ENCODE measurements at regions not wholly inside any gene's neighbourhood (a gene's known extent, or its start where the extent isn't known, plus 50 kb on each side); places are given as distances from the start of the nearest gene placed in this dataset.
"Not testable (repeated sequence)": the region's sequence is repeated elsewhere in the genome, so short reads cannot be mapped to it uniquely, and the experiment has no call there.

DNA sequence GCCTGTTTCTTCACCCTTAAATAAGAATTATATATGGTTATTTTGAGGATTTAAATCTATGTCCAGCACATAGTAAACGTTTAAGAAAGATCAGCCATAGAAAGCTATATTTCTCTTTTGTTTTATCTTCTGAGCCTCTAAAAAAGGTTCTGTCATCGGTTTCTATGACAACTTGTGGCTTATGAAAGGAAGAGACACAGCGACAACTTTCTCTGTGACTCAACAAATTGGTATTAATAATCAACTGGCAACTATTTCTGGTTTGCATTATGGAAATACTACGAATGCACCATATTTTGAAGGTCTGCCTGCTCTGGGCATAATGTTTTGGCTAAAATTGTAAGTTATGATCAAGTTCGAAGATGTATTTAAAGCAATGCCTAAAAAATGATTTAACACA lies 751.0 kb downstream of the CD109 start:
- TF ChIP-seq, protein P1, sequence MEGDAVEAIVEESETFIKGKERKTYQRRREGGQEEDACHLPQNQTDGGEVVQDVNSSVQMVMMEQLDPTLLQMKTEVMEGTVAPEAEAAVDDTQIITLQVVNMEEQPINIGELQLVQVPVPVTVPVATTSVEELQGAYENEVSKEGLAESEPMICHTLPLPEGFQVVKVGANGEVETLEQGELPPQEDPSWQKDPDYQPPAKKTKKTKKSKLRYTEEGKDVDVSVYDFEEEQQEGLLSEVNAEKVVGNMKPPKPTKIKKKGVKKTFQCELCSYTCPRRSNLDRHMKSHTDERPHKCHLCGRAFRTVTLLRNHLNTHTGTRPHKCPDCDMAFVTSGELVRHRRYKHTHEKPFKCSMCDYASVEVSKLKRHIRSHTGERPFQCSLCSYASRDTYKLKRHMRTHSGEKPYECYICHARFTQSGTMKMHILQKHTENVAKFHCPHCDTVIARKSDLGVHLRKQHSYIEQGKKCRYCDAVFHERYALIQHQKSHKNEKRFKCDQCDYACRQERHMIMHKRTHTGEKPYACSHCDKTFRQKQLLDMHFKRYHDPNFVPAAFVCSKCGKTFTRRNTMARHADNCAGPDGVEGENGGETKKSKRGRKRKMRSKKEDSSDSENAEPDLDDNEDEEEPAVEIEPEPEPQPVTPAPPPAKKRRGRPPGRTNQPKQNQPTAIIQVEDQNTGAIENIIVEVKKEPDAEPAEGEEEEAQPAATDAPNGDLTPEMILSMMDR (IDR thresholded peaks at IDR 0.05): no peak
- no peak for TF ChIP-seq POLR2A (IDR thresholded peaks at IDR 0.05)
- Histone ChIP-seq H3K4me1 (no peaks in the 10 kb centered on the region), H3K27me3 (no peaks in the 10 kb centered on the region), H3K4me3 (no peak overlapping the region), H3K9me3 (no peaks in the 10 kb centered on the region), H3K36me3 (no peaks in the 10 kb centered on the region), H3K27ac (no peak overlapping the region)
- no peak for DNase-seq
- intact Hi-C loops (cut with DNase I; ENCODE audit: low total_unique reads): no loop called here

DNA sequence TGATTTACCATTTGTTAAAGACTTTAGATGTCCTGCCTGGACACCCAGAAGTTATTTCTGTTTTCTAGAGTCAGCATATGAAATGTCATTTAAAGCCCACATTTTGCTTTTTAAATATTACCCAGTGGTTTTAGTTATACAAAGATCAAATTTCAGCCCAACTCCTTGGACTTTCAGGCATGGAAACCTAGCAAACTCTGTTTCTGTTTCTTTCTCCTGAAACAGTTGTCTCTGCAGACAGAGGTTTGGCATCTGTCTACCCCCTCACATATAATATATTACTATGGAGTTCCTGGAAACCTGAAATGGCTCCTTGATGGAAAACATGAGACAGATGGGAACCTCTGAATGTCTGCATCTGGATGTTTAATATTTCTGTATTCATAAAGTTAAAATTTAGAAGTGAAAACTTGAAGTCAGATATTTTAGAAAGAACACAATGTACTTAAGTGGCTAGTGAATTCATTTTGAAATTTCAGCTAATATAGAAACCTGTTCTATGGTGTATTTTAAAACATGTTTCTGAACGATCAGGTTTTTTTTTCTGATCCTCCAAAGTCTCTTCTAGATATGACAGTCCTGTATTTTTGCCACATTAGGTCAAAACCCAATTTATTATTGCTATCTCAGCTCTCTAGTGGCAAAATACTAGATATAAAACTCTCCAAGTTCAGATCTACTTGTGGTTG lies 743.3 kb downstream of the CD109 start:
- no peak for TF ChIP-seq POLR2A (IDR thresholded peaks at IDR 0.05)
- TF ChIP-seq, protein P1 (IDR thresholded peaks at IDR 0.05): no peak
- no peak for DNase-seq
- Histone ChIP-seq H3K4me3 (no peak overlapping the region), H3K27me3 (no peaks in the 10 kb centered on the region), H3K27ac (no peak overlapping the region), H3K9me3 (no peaks in the 10 kb centered on the region), H3K36me3 (no peaks in the 10 kb centered on the region), H3K4me1 (no peaks in the 10 kb centered on the region)
- intact Hi-C loops (cut with DNase I; ENCODE audit: low total_unique reads): no loop called here

DNA sequence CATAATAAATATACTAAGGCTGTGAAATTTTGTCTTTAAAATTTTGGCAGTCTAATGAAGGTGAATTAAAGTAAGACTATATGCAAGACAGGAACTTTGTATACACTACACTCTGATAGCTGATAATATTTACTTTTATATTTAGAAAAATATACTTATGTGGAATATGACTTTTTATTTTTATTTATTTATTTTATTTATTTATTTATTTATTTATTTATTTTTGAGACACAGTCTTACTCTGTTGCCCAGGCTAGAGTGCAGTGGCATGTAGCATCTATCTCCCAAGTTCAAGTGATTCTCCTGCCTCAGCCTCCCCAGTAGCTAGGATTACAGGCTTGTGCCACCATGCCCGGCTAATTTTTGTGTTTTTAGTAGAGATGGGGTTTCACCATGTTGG lies 742.4 kb downstream of the CD109 start:
- H3K27ac ChIP-seq; H3K36me3 ChIP-seq; H3K27me3 ChIP-seq; H3K4me3 ChIP-seq; H3K4me1 ChIP-seq; H3K9me3 ChIP-seq; DNase-seq; intact Hi-C loops (cut with DNase I; ENCODE audit: low total_unique reads): not testable (repeated sequence)

DNA sequence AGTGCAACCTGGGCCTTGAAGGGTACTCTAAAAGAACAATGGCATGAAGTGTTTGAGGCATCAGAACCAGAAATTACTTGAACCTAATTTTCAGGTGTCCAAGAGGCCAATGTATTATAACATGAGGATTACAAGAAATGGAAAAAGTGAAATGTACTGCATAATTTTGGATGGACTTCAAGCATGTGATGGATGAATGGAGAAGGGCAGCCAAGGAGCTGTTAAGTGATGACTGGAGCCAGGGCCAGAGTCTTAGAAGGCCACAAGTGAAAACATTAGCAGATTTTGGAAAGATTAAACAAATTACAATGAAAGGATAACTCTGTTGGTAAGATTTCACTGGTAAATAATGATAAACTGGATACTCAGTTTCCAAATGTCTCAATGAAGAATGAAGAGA lies 738.2 kb downstream of the CD109 start:
- DNase-seq: no peak
- H3K4me3 ChIP-seq: no peak overlapping the region
- H3K9me3 ChIP-seq: no peaks in the 10 kb centered on the region
- H3K36me3 ChIP-seq: no peaks in the 10 kb centered on the region
- H3K4me1 ChIP-seq: no peaks in the 10 kb centered on the region
- no peaks in the 10 kb centered on the region for H3K27me3 ChIP-seq
- TF ChIP-seq, protein P1 (IDR thresholded peaks at IDR 0.05): no peak
- no peak for TF ChIP-seq POLR2A (IDR thresholded peaks at IDR 0.05)
- no peak overlapping the region for H3K27ac ChIP-seq
- intact Hi-C loops (cut with DNase I; ENCODE audit: low total_unique reads): no loop called here

DNA sequence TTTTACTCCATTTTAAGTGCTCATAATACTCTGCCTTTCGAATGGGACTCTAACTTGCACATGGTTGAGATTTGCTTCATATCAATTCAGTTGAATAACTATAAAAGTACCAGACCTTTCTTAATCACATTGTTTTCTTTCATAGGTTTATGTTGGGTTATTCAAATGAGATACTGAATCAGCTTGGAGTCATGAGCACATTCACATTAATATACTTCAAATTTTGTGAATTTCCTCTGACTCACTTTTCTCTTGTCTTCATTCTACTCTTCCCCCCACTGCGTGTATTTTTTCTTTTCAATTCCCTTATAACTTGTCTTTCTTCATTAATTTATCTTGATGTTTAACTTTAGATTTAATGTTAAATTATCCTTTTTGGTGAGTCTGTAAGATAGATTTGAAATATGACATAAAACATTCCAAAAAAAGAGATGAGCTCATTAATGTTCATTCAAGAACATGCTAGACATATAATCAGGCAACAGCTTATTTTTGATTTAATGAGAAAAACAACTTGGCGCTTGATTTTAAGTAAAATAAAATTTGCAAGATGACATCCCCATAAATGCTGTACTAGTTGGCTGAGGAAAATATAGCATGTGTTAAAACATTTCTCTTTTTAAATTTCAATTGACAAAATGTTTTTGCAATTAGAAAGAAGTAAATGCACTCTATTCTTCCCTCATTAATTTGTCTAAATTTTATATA lies 736.0 kb downstream of the CD109 start:
- Histone ChIP-seq H3K4me1 (no peaks in the 10 kb centered on the region), H3K27me3 (no peaks in the 10 kb centered on the region), H3K36me3 (no peaks in the 10 kb centered on the region), H3K4me3 (no peak overlapping the region), H3K27ac (no peak overlapping the region), H3K9me3 (no peaks in the 10 kb centered on the region)
- intact Hi-C loops (cut with DNase I; ENCODE audit: low total_unique reads): no loop called here
- no peak for DNase-seq
- TF ChIP-seq, protein P1 (IDR thresholded peaks at IDR 0.05): no peak
- TF ChIP-seq POLR2A (IDR thresholded peaks at IDR 0.05): no peak

Data from uterus (tissue), 3 donors.